H1 (cell line): ENCODE measurements at regions not wholly inside any gene's neighbourhood (a gene's known extent, or its start where the extent isn't known, plus 50 kb on each side); places are given as distances from the start of the nearest gene placed in this dataset.

Experiments used
- ASH2L ChIP-seq: fragments of 200-600, 300-600 bp; sonication (generic); IDR thresholded peaks from one replicate; pipeline ENCODE4 v1.7.1; 2017; ENCODE audit warnings: low read length
- BACH1 ChIP-seq: IDR thresholded peaks from 2 replicates; pipeline ENCODE4 v1.6.1; 2012; ENCODE audit warnings: low read length, improper control_type of control experiment
- BRCA1 ChIP-seq: IDR thresholded peaks from 2 replicates; pipeline ENCODE4 v1.6.1; 2012; ENCODE audit warnings: low read depth, low read length, improper control_type of control experiment
- FOSL1 ChIP-seq: IDR thresholded peaks from 2 replicates; pipeline ENCODE4 v1.6.1; 2011; ENCODE audit warnings: mild to moderate bottlenecking, low read depth, low read length, moderate library complexity; ENCODE audit not compliant: insufficient read depth
- KDM1A ChIP-seq: fragments of 200-600, 300-600 bp; sonication (generic); IDR thresholded peaks from 2 replicates; pipeline ENCODE4 v1.7.1; 2016; ENCODE audit warnings: mild to moderate bottlenecking, low read length, borderline replicate concordance
- POU5F1 ChIP-seq: IDR thresholded peaks from 2 replicates; pipeline ENCODE4 v1.6.1; 2011; ENCODE audit warnings: low read depth, mild to moderate bottlenecking, low read length, moderate library complexity
- SUZ12 ChIP-seq: fragments of 200-600 bp; sonication (generic); IDR thresholded peaks from 2 replicates; pipeline ENCODE4 v1.6.1; 2012; ENCODE audit warnings: mild to moderate bottlenecking, inconsistent platforms, low read length, moderate library complexity, mixed read lengths
- TF ChIP-seq, protein P1 (sequence below): IDR thresholded peaks from 2 replicates; pipeline ENCODE4 v1.6.1; 2011; ENCODE audit warnings: low read depth, mild to moderate bottlenecking, low read length; ENCODE audit not compliant: insufficient read depth

- TF ChIP-seq POU5F1 (no peak), KDM1A (no peak), SUZ12 (no peak), ASH2L (no peak), BACH1 (no peak), FOSL1 (no peak), BRCA1 (no peak)
- TF ChIP-seq, protein P1, sequence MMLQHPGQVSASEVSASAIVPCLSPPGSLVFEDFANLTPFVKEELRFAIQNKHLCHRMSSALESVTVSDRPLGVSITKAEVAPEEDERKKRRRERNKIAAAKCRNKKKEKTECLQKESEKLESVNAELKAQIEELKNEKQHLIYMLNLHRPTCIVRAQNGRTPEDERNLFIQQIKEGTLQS, result no peak
Measured at GRCh38 chr3:70805061-70805889, 492.8 kb upstream of the MDFIC2 start (continued).
